ENCODE measurements at regions not wholly inside any gene's neighbourhood (a gene's known extent, or its start where the extent isn't known, plus 50 kb on each side); places are given as distances from the start of the nearest gene placed in this dataset.

DNA sequence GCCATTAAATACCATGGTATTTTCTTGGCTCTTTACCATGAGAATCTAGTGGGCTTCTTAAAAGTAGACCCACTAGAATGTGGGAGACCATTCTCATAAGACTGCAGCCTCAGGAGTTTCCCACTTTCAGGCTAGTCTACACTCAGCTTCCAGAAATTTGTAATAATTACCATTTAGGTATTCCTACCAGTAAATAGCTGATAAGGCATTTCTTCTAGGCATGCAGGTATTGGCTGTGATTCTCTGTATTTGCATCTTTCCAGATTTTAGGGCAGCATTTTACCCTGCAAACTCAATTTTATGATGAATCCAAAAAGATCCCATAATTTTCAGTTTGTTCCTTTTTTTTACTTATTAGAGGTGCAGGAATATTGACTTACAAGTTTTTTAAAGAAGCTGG, 496.6 kb downstream of the TRAM1L1 start:
- no peaks in the 10 kb centered on the region for H3K36me3 ChIP-seq (ENCODE audit: control insufficient read depth, insufficient read depth, low read length)
- H3K27ac ChIP-seq (ENCODE audit: insufficient read depth, low read depth, low read length, poor library complexity, severe bottlenecking), result no peak overlapping the region
- no peaks in the 10 kb centered on the region for H3K27me3 ChIP-seq (ENCODE audit: control insufficient read depth, insufficient read depth, low read length, poor library complexity, severe bottlenecking)
- H3K4me1 ChIP-seq (ENCODE audit: control insufficient read depth, insufficient read depth, low read length), result no peaks in the 10 kb centered on the region
- no peaks in the 10 kb centered on the region for H3K9me3 ChIP-seq (ENCODE audit: control insufficient read depth, low read length)
- no peak overlapping the region for H3K4me3 ChIP-seq (ENCODE audit: insufficient read depth, low read depth, low read length)

DNA sequence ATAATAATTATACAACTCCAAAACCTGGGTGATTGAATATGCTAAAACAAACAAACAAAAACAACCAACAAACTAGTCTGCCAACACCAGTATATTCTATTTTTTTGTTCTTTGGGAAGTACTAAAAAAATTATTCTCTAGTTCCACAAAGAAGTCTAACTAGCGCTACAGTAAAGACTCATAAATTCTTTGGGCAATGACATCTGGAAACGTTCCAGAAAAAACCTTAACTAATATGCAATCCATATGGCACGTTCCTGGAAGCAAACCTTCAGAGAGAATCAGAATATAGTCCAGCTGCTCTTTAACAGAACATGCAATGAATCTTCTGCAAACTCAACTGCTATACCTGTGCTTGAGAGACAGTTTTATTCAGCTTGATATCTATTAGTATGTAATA, 500.1 kb downstream of the TRAM1L1 start:
- no peaks in the 10 kb centered on the region for H3K36me3 ChIP-seq (ENCODE audit: control insufficient read depth, insufficient read depth, low read length)
- no peak overlapping the region for H3K27ac ChIP-seq (ENCODE audit: insufficient read depth, low read depth, low read length, poor library complexity, severe bottlenecking)
- WGBS, 2 experiments, result 88 to 93% methylated on average over 3 of the region's 3 CpGs

DNA sequence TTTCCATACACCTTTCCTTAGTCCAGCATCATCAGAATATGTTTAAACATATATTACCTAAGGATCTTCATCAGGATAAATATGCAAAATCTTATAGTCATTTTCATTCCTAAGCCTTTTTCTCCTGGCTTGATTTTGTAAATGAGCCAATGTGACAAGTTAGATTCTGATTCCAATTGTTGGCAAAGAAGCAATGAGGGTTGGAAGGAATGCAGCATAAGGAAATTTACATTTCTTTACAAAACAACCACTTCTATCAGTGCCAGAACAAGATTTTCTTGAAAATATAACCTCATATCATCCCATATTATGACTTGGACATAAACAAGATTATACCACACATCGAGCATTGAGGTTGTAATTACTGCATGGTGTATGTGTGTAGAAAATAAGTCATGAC, 508.1 kb downstream of the TRAM1L1 start:
- no CpG with 5 or more reads among the region's 1 CpG for WGBS, 2 experiments
- H3K36me3 ChIP-seq (ENCODE audit: control insufficient read depth, insufficient read depth, low read length), result no peaks in the 10 kb centered on the region
- no peaks in the 10 kb centered on the region for H3K27me3 ChIP-seq (ENCODE audit: control insufficient read depth, insufficient read depth, low read length, poor library complexity, severe bottlenecking)
- no peaks in the 10 kb centered on the region for H3K9me3 ChIP-seq (ENCODE audit: control insufficient read depth, low read length)
- H3K27ac ChIP-seq (ENCODE audit: insufficient read depth, low read depth, low read length, poor library complexity, severe bottlenecking), result no peak overlapping the region
- H3K4me3 ChIP-seq (ENCODE audit: insufficient read depth, low read depth, low read length), result no peak overlapping the region
- no peaks in the 10 kb centered on the region for H3K4me1 ChIP-seq (ENCODE audit: control insufficient read depth, insufficient read depth, low read length)

More for the DNA sequence above, 500.1 kb downstream of the TRAM1L1 start:
- H3K9me3 ChIP-seq (ENCODE audit: control insufficient read depth, low read length), result no peaks in the 10 kb centered on the region
- H3K4me1 ChIP-seq (ENCODE audit: control insufficient read depth, insufficient read depth, low read length), result no peaks in the 10 kb centered on the region
- no peak overlapping the region for H3K4me3 ChIP-seq (ENCODE audit: insufficient read depth, low read depth, low read length)
- H3K27me3 ChIP-seq (ENCODE audit: control insufficient read depth, insufficient read depth, low read length, poor library complexity, severe bottlenecking), result no peaks in the 10 kb centered on the region

DNA sequence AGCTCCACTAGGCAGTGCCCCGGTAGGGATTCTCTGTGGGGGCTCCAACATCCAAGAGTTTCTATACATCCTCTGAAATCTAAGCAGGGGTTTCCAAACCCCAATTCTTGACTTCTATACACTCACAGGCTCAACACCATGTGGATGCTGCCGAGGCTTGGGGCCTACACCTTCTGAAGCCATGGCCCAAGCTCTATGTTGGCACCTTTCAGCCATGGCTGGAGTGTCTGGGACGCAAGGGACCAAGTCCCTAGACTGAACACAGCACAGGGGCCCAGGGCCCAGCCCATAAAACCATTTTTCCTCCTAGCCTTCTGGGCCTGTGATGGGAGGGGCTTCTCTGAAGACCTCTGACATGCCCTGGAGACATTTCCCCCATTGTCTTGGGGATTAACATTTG, 511.8 kb downstream of the TRAM1L1 start:
- H3K27me3 ChIP-seq (ENCODE audit: control insufficient read depth, insufficient read depth, low read length, poor library complexity, severe bottlenecking), result no peaks in the 10 kb centered on the region
- H3K27ac ChIP-seq (ENCODE audit: insufficient read depth, low read depth, low read length, poor library complexity, severe bottlenecking), result no peak overlapping the region
- 69 to 74% methylated on average over 3 of the region's 3 CpGs for WGBS, 2 experiments
- no peaks in the 10 kb centered on the region for H3K4me1 ChIP-seq (ENCODE audit: control insufficient read depth, insufficient read depth, low read length)
- H3K9me3 ChIP-seq (ENCODE audit: control insufficient read depth, low read length), result no peaks in the 10 kb centered on the region
- no peaks in the 10 kb centered on the region for H3K36me3 ChIP-seq (ENCODE audit: control insufficient read depth, insufficient read depth, low read length)
- no peak overlapping the region for H3K4me3 ChIP-seq (ENCODE audit: insufficient read depth, low read depth, low read length)

DNA sequence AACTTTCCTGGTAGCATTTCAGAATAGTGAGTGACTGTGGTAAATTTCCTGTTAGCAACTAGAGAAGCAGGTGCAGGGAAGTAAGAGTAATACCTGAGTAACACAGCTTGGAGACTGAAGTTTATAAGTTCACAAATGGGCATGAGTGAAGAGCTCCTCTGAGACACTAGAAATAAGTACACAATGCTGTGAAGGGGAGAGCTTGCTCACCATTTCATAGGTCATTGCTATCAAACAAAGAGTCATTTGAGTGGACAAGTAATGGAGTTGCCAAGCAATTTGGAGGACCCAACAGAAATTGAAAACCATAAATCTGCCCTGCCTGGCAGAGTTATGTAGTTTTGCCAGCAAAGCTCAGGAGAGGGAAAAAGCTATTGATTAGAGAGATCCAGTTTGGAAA, 523.6 kb downstream of the TRAM1L1 start:
- no peaks in the 10 kb centered on the region for H3K9me3 ChIP-seq (ENCODE audit: control insufficient read depth, low read length)
- no peaks in the 10 kb centered on the region for H3K36me3 ChIP-seq (ENCODE audit: control insufficient read depth, insufficient read depth, low read length)
- no peak overlapping the region for H3K27ac ChIP-seq (ENCODE audit: insufficient read depth, low read depth, low read length, poor library complexity, severe bottlenecking)
- H3K4me3 ChIP-seq (ENCODE audit: insufficient read depth, low read depth, low read length), result no peak overlapping the region
- H3K4me1 ChIP-seq (ENCODE audit: control insufficient read depth, insufficient read depth, low read length), result no peaks in the 10 kb centered on the region
- H3K27me3 ChIP-seq (ENCODE audit: control insufficient read depth, insufficient read depth, low read length, poor library complexity, severe bottlenecking), result no peaks in the 10 kb centered on the region

DNA sequence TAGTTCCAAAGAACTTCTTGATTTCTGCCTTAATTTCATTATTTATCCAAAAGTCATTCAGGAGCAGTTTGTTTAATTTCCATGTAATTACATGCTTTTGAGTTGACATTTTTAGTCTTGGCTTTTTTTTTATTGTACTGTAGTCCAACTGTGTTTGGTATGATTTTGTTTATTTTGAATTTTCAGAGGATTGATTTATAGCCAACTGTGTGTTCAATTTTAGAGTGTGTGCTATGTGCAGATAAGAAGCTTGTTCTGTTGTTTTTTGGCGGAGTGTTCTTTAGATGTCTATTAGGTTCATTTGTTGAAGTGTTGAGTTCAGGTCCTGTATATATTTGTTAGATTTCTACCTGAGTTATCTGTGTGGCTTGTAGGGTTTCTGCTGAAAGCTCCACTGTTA, 533.6 kb downstream of the TRAM1L1 start:
- WGBS, 2 experiments, result 89 to 91% methylated on average over 1 of the region's 1 CpG
- H3K4me1 ChIP-seq (ENCODE audit: control insufficient read depth, insufficient read depth, low read length), result no peaks in the 10 kb centered on the region
- H3K4me3 ChIP-seq (ENCODE audit: insufficient read depth, low read depth, low read length), result no peak overlapping the region
- no peaks in the 10 kb centered on the region for H3K9me3 ChIP-seq (ENCODE audit: control insufficient read depth, low read length)
- no peaks in the 10 kb centered on the region for H3K27me3 ChIP-seq (ENCODE audit: control insufficient read depth, insufficient read depth, low read length, poor library complexity, severe bottlenecking)
- H3K36me3 ChIP-seq (ENCODE audit: control insufficient read depth, insufficient read depth, low read length), result no peaks in the 10 kb centered on the region
- H3K27ac ChIP-seq (ENCODE audit: insufficient read depth, low read depth, low read length, poor library complexity, severe bottlenecking), result no peak overlapping the region

DNA sequence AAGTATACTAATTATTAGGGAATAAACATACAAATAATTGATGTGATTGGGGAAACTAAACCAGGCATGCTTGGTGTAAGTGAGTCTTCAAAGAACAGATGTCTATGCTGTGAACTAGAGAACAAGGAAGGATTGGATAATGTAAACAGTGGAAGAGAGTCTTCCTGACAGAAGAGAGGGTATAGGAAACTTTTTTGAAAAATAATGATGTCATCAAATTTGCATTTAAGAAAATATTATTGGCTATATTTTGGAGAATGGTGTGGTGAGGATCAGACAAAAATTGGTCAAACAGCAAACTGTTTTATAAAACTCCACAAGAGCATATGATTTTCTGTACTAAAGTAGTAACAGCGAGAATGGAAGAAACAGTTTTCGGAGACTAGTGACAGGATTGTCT, 537.7 kb downstream of the TRAM1L1 start:
- no peaks in the 10 kb centered on the region for H3K9me3 ChIP-seq (ENCODE audit: control insufficient read depth, low read length)
- H3K27me3 ChIP-seq (ENCODE audit: control insufficient read depth, insufficient read depth, low read length, poor library complexity, severe bottlenecking), result no peaks in the 10 kb centered on the region
- 94 to 100% methylated on average over 1 to 2 of the region's 2 CpGs for WGBS, 2 experiments
- H3K36me3 ChIP-seq (ENCODE audit: control insufficient read depth, insufficient read depth, low read length), result no peaks in the 10 kb centered on the region
- no peak overlapping the region for H3K4me3 ChIP-seq (ENCODE audit: insufficient read depth, low read depth, low read length)
- H3K4me1 ChIP-seq (ENCODE audit: control insufficient read depth, insufficient read depth, low read length), result no peaks in the 10 kb centered on the region
- no peak overlapping the region for H3K27ac ChIP-seq (ENCODE audit: insufficient read depth, low read depth, low read length, poor library complexity, severe bottlenecking)

DNA sequence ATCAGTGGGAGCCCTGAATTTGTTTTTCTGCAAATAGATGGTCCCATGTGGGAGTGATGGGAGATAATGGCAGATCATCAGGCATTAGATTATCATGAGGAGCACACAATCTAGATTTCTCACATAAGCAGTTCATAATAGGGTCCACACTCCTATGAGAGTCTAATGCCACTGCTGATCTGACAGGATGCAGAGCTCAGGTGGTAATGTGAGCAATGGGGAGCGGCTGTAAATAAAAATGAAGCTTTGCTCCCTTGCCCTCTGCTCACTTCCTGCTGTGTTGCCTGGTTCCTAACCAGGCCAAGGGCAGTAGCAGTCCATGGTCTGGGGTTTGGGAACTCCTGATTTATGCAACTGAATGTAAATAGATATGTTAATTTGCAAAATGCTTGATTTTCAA, 538.6 kb downstream of the TRAM1L1 start:
- Histone ChIP-seq H3K9me3 (ENCODE audit: control insufficient read depth, low read length) (no peaks in the 10 kb centered on the region), H3K4me1 (ENCODE audit: control insufficient read depth, insufficient read depth, low read length) (no peaks in the 10 kb centered on the region), H3K36me3 (ENCODE audit: control insufficient read depth, insufficient read depth, low read length) (no peaks in the 10 kb centered on the region), H3K27ac (ENCODE audit: insufficient read depth, low read depth, low read length, poor library complexity, severe bottlenecking) (no peak overlapping the region), H3K4me3 (ENCODE audit: insufficient read depth, low read depth, low read length) (no peak overlapping the region), H3K27me3 (ENCODE audit: control insufficient read depth, insufficient read depth, low read length, poor library complexity, severe bottlenecking) (no peaks in the 10 kb centered on the region)
- 89 to 98% methylated on average over 1 of the region's 1 CpG for WGBS, 2 experiments

DNA sequence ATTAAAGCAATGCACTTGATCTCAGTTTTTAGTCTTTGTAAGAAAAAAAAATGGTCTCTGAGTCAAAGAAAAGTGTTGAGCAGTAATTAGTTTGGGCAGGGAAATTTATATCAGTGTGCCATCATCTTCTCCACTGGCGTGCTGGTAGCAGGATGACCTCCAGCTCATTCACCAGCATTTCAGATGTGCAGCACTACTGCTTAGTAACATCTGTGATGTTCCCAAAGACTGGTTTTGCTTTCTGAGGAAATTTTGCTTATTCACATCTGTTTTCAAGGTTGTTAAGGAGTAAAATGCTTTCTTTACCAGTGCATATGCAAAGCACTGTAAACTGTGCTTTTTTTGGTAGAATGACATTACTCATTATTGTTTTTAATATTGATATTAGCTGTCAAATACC, 540.4 kb downstream of the TRAM1L1 start:
- Histone ChIP-seq H3K27ac (ENCODE audit: insufficient read depth, low read depth, low read length, poor library complexity, severe bottlenecking) (no peak overlapping the region), H3K27me3 (ENCODE audit: control insufficient read depth, insufficient read depth, low read length, poor library complexity, severe bottlenecking) (no peaks in the 10 kb centered on the region), H3K4me3 (ENCODE audit: insufficient read depth, low read depth, low read length) (no peak overlapping the region), H3K36me3 (ENCODE audit: control insufficient read depth, insufficient read depth, low read length) (no peaks in the 10 kb centered on the region), H3K9me3 (ENCODE audit: control insufficient read depth, low read length) (no peaks in the 10 kb centered on the region), H3K4me1 (ENCODE audit: control insufficient read depth, insufficient read depth, low read length) (no peaks in the 10 kb centered on the region)
- 91 to 96% methylated on average over 1 of the region's 1 CpG for WGBS, 2 experiments

DNA sequence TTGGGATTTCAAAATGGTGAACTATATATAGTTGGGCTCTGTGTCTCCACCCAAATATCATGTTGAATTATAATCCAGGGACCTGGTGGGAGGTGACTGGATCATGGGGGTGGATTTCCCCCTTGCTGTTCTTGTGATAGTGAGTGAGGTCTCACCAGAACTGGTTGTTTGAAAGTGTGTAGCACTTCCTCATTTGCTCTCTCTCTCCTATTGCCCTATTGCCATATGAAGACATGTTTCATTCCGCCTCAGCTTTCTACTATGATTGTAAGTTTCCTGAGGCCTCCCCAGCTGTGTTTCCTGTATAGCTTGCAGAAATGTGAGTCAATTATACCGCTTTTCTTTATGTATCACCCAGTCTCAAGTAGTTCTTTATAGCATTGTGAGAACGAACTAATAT, 545.6 kb downstream of the TRAM1L1 start:
- Histone ChIP-seq H3K4me1 (ENCODE audit: control insufficient read depth, insufficient read depth, low read length) (no peaks in the 10 kb centered on the region), H3K4me3 (ENCODE audit: insufficient read depth, low read depth, low read length) (no peak overlapping the region), H3K27ac (ENCODE audit: insufficient read depth, low read depth, low read length, poor library complexity, severe bottlenecking) (no peak overlapping the region), H3K9me3 (ENCODE audit: control insufficient read depth, low read length) (no peaks in the 10 kb centered on the region), H3K27me3 (ENCODE audit: control insufficient read depth, insufficient read depth, low read length, poor library complexity, severe bottlenecking) (no peaks in the 10 kb centered on the region), H3K36me3 (ENCODE audit: control insufficient read depth, insufficient read depth, low read length) (no peaks in the 10 kb centered on the region)
- WGBS, 2 experiments, result 95 to 100% methylated on average over 1 to 2 of the region's 3 CpGs

DNA sequence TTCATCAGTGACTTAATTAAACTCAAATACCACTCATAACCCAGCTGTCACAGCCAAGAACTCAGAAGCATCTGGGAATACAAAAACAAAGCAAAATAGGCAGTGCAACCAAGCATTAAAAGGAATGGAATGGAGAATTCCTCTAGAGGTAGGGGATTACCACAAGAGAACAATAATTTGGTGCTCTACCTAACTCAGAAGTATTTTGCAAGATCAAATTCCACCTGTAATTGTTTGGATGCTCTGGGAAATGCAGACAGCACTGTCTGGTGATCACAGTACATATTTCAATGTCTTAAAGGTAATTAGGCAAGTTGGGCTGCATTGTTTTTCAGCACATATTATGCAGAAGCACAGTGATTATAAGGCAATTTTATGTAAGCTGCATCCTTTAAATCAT, 547.5 kb downstream of the TRAM1L1 start:
- no peak overlapping the region for H3K27ac ChIP-seq (ENCODE audit: insufficient read depth, low read depth, low read length, poor library complexity, severe bottlenecking)
- no peaks in the 10 kb centered on the region for H3K27me3 ChIP-seq (ENCODE audit: control insufficient read depth, insufficient read depth, low read length, poor library complexity, severe bottlenecking)
- no peaks in the 10 kb centered on the region for H3K9me3 ChIP-seq (ENCODE audit: control insufficient read depth, low read length)
- H3K36me3 ChIP-seq (ENCODE audit: control insufficient read depth, insufficient read depth, low read length), result no peaks in the 10 kb centered on the region
- H3K4me3 ChIP-seq (ENCODE audit: insufficient read depth, low read depth, low read length), result no peak overlapping the region
- H3K4me1 ChIP-seq (ENCODE audit: control insufficient read depth, insufficient read depth, low read length), result no peaks in the 10 kb centered on the region

Measured in ectodermal cell (in vitro differentiated cells).